ENCODE measurements at regions not wholly inside any gene's neighbourhood (a gene's known extent, or its start where the extent isn't known, plus 50 kb on each side); places are given as distances from the start of the nearest gene placed in this dataset.
"Not testable (repeated sequence)": the region's sequence is repeated elsewhere in the genome, so short reads cannot be mapped to it uniquely, and the experiment has no call there.

DNA sequence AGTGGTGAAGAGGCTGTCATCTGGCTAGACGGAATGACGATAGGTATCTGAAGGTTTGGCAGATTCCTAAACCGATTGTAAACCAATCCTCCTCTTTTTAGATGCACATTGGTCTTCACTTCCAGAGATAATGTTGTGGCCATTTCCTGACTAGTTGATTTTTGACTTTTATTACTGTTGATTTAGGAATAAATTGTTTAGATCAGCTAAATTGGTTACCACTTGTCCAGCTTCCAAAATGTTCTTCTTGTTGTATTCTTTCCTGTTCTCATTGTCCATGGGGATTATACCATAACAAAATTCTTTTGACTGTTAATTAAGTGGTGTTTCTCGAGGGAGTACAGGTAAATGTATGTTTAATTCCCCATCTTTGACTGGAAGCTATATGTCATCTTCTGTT lies 119.7 kb downstream of the MACROH2A1 start:
- DNase-seq: no peak

- no peak for DNase-seq
Measured at GRCh38 chr5:135276151-135276550, 122.9 kb downstream of the MACROH2A1 start.

DNA sequence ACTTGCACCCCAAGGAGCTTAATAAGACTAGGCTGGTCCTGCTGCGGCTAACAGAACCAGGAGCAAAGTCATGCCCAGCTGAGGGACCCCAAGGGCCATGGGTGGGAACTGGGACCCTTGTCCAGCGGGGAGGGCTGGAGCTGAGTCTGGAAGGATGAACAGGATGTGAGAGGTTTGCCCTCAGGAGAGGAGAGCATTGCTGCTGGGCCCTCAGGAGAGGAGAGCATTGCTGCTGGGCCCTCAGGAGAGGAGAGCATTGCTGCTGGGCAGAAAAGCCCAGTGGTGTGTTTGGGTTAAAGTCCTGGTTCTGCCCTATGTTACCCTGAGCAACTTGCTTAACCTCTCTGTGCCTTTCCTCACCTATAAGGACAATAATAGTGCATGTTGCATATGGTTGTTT lies 125.8 kb downstream of the MACROH2A1 start:
- DNase-seq: no peak

- DNase-seq: no peak
Measured at GRCh38 chr5:135272311-135272805, 126.7 kb downstream of the MACROH2A1 start.

GRCh38 chr5:135271533-135272310 lies 127.3 kb downstream of the MACROH2A1 start:
- DNase-seq: no peak

DNA sequence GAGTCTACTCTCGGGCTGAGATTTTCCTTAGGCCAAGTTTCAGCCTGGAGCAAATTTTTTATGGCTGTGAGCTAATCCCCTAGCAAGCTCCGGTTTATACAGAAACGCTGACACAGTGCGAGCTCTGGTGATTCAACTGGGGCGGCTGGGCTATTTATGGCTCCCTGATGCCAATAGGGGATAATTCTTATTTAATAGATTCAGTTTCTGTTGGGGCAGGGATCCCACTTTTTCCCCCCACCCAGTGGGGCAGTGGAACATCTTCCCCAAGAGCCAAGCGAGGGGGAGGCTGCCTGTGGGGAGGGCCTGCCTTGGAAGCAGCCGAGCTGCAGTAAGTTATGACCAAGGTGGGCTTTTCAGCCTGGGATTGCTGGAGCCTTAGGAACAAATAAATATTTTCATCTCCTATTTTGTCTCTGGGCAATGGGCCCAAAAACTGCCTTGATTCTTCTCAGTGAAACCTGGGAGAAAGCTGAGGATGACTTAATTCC lies 129.1 kb downstream of the MACROH2A1 start:
- DNase-seq: no peak

- no peak for DNase-seq
Measured at GRCh38 chr5:135269199-135269598, 129.8 kb downstream of the MACROH2A1 start.

- DNase-seq: no peak
Measured at GRCh38 chr5:135266975-135267374, 132.1 kb downstream of the MACROH2A1 start.

GRCh38 chr5:135266303-135266635 lies 132.8 kb downstream of the MACROH2A1 start:
- no peak for DNase-seq

DNA sequence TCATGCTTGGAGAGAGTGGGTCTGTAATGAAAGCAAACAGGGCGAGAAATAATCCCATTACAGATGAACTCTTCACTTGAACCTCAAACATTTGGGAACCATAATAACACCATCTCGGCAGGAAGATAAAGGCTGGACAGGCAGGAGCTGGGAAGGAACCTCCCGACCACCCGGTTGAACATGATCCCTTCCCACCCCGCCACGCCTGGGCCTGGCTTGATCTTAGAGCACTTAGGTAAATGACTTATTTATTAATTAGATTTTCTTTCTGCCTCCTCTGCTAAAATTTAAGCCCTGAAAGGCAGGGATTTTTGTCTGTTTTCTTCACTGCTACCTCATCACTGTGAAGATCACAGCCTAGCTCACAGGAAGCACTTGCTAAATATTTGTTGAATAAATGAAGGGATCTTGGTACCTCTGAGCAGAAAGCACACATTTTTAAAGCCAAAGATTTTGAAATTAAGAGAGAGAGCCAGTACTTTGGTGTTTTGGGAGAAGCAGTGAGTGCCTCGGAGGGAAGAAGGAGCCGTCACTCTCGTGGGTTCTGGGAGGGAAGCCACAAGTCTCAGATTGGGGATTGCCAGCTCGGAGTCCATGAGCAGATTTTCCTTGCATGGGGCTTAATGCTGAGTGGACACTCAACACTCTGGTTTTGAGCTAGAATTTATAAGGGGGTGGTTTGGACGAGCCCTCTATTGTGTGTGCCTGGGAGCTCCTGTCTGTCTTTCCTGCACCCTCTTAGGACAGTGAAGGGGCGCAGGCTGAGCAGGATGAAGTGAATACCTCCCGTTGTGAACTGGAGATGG lies 133.3 kb downstream of the MACROH2A1 start:
- DNase-seq: no peak

GRCh38 chr5:135264451-135265440 lies 134.3 kb downstream of the MACROH2A1 start:
- no peak for DNase-seq

DNA sequence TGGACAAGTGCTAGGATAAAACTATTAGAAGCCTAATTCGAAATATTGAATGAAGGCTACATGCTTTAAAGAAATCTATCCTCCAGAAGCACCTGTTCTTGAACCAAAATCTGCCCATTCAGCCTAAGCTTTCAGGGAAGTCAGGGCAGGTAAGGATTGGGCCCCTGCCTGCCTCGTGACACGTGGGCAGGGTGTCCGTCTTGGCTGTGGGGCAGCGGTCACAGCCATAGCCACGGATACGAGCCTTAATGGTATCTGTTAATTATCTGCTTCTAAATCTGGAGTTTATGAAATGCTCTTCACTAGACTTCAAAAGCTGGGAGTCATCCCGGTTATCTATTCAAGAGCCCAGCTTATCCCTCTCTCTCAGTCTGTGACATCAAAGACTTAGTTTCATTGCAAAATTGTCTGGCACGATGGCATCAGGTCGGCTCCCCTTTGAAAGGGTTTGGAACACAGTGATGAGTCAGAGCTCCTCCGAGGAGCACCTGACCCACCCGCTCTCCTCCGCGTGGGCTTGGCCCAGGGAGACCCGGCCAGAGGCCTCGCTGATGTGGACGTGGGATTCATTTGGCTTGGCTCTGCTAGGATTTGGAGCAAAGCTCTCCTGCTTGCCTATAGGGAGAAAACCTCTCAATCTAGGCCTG lies 135.9 kb downstream of the MACROH2A1 start:
- DNase-seq: no peak

GRCh38 chr5:135262364-135262763 lies 136.7 kb downstream of the MACROH2A1 start:
- no peak for DNase-seq

DNA sequence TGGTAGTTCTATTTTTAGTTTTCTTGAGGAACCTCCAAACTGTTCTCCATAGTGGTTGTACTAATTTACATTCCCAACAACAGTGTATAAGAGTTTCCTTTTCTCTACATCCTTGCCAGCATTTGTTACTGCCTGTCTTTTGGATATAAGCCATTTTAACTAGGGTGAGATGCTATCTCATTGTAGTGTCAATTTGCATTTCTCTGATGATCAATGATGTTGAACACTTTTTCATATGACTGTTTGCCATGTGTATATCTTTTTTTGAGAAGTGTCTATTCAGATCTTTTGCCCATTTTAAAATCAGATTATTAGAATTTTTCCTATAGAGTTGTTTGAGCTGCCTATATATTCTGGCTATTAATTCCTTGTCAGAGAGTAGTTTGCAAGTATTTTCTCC lies 138.9 kb downstream of the MACROH2A1 start:
- not testable (repeated sequence) for DNase-seq

DNA sequence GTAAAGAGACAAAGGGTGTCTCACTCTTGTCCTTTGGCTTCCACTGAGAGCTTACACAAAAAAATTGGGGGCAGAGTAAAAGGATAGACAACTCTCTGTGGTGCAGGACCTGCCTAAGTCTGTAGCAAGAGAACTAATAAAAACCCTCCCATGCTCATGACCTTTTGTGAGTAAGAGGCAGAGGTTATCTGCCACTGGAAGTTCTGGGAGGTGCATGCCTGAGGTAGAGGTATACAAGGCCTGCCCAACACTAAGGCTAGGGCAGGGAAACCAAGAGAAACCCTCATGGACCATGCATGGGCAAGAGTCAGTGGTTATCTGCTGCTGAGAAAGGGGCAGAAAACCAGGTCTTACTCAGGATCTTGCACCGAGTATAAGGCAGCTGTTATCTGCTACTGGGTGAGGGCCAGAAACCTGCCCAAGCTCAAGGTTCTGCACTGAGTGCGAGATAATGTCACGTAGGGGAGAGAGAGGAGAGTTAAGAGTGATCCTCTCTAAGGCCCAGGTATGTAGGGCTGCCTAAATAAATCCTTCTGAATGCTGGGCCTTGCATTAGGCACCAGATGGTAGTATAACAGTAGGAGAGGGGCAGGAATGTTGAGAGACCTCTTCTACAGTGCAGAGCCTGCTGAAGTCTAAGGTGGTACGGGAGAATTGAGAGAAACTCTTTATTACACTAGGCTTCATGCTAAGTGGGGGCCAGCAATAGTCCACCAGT lies 143.4 kb downstream of the MACROH2A1 start:
- DNase-seq: no peak

DNA sequence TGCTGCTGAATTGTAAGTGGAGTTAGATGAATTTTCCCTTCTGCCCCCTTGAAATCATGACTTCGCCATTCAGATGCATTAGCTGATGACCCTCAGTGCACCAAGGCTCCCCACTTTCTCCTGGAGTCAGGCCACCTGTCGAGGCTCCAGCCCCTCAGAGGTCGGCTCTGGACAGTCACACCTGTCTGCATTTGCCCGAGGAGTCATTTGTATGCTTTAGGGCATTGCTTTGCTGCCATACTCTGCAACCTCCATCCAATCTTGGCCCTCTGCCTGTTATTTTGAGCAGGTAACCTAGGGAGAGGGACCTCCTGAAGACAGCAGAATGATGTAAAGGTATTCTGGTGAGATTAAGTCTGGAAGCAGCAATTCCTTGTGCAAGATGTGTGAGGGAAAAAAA lies 144.8 kb downstream of the MACROH2A1 start:
- DNase-seq: no peak

- no peak for DNase-seq
Measured at GRCh38 chr5:135253601-135254178, 145.3 kb downstream of the MACROH2A1 start.

DNA sequence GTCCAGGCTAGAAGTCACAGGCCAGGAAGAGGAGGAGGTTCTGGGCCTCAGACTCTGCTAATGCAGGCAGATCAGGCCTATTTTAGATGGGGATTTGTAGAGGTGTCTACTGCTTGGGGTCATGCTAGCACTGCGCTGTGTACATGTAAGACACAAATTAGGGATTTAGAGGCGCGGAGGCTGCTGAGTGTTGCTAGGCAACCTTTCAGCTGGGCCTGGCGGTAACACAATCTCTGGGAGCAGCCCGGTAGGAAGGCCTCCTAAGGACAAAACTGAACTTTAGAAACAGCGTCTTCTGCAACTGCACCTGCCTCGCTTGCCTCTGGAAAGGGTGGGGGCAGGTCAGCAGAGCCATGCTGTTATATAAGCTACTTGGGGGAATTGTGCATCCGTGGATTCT lies 147.9 kb downstream of the MACROH2A1 start:
- no peak for DNase-seq

DNA sequence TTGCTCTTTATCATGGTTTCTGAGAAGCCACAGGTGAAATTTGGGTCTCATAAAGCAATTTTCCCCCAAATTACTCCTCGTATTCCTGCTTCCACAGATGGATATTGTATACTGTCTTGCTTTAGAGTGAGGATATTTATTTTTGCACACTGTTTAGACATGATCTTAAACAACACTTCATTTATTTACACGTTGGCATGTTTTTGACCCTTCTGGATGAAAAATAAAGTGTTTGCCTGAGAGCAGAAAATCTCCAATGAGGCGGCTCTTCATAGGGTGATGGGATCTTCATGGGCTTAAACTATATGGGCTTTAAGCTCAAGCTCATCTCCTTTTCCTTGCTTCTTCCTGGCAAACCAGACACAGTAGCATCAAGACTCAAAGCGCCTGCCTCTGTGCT lies 148.4 kb downstream of the MACROH2A1 start:
- no peak for DNase-seq

- no peak for DNase-seq
Measured at GRCh38 chr5:135249658-135250057, 149.4 kb downstream of the MACROH2A1 start.

DNA sequence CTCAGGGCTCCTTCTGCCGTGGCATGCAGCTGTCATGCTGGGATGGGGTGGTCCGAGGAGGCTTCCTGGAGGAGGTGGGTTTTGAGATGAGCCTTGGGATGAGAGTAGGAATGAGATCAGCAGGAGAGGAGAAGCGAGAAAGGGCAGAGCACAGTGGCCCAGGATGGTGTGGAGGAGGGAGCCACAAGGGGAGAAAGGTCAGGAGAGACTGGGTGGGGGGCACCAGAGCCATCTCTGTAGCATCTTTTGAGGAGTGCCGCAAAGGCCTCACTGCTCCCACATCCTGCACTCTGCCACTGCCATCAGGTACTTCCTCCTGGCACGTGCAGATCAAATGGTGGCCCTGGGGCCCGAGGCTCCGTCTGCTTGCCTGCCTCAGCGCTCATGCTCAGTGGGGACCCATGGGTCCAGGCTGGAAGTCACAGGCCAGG lies 150.2 kb downstream of the MACROH2A1 start:
- DNase-seq: no peak
